ENCODE measurements at regions not wholly inside any gene's neighbourhood (a gene's known extent, or its start where the extent isn't known, plus 50 kb on each side); places are given as distances from the start of the nearest gene placed in this dataset.

DNA sequence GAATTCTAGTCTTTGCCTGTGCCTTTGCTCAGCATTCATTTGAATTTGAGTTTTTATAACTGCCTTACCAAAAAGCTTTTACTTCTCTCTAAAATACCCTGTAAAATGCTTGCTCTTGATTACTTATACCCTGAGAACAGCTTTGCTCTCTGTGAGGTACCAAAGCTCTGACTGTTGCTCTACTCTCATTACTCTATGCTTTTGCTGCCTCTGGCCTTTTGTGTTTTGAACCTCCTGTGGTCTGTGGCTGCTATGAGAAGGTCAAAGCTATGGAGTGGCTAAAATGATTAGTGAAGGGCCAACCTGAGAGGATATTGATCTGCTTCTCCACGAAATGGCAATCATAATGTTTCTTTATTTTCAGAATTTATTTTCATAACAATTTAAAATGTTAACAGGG lies 375.6 kb upstream of the IMPG1 start:
- DNase-seq = no peak
- H3K27ac ChIP-seq = no peak overlapping the region
- WGBS, 4 donors = 58 to 71% (median 60%) methylated on average over 1 of the region's 1 CpG
- no peaks in the 10 kb centered on the region for H3K4me1 ChIP-seq
- H3K27me3 ChIP-seq = no peaks in the 10 kb centered on the region
- no peak for ATAC-seq
- TF ChIP-seq POLR2A (IDR thresholded peaks at IDR 0.05) = no peak
- TF ChIP-seq CTCF (IDR thresholded peaks at IDR 0.05) = no peak
- H3K4me3 ChIP-seq = no peak overlapping the region
- H3K9me3 ChIP-seq = peaks cover 0 to 14% (median 0%) of the 10 kb centered on the region in 12 donors
- intact Hi-C loops (cut with DNase I) = no loop called here
- H3K36me3 ChIP-seq = no peaks in the 10 kb centered on the region

DNA sequence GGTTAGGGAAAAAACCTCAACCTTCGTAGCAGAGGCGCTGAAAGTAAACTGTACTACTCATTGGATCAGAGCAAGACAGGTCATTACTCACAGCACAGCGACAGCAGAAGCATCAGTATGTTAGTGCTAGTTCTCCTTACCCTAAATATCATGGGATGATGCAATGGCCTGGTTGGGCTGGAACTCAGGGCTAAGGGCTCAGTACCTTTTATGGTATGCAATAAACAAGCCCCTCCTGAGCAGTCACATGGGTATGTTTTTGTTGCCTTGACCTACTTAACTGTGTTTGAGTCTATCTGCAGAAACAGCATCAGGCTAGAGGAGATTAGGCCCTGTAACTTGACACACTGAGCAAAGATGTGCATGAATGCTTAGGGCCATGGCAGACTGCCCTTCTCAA lies 369.4 kb upstream of the IMPG1 start:
- intact Hi-C loops (cut with DNase I) = no loop called here
- Histone ChIP-seq H3K27ac (no peak overlapping the region), H3K4me3 (no peak overlapping the region), H3K9me3 (peaks cover 0 to 11% (median 0%) of the 10 kb centered on the region in 12 donors), H3K36me3 (no peaks in the 10 kb centered on the region), H3K27me3 (no peaks in the 10 kb centered on the region), H3K4me1 (no peaks in the 10 kb centered on the region)
- no peak for ATAC-seq
- 68 to 75% (median 74%) methylated on average over 3 of the region's 3 CpGs for WGBS, 4 donors
- TF ChIP-seq POLR2A (IDR thresholded peaks at IDR 0.05) = no peak
- no peak for TF ChIP-seq CTCF (IDR thresholded peaks at IDR 0.05)
- no peak for DNase-seq

DNA sequence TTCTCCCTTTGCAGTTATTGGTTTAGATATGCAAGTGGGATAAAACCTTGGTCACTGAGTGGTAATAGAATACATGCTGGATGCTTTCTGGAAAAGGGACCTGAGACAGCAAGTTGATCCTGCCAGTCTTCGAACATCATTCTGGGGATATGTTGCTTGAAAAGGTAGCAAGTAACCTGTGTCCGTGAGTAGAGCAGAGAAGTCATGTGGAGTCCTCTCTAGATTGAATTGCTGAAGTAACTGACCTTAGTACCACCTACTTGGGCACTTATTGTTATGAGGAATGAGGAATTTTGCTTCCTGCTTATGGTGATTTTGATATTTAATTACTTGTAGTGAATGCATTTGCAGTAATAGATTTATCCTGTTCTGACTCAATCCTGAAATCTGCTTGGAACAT lies 367.3 kb upstream of the IMPG1 start:
- no peak for TF ChIP-seq CTCF (IDR thresholded peaks at IDR 0.05)
- no peak for TF ChIP-seq POLR2A (IDR thresholded peaks at IDR 0.05)
- DNase-seq (no peak), ATAC-seq (no peak)
- WGBS, 4 donors = 84 to 97% (median 88%) methylated on average over 2 of the region's 2 CpGs
- Histone ChIP-seq H3K4me3 (no peak overlapping the region), H3K36me3 (no peaks in the 10 kb centered on the region), H3K4me1 (no peaks in the 10 kb centered on the region), H3K27ac (no peak overlapping the region), H3K9me3 (peaks cover 0 to 4% (median 0%) of the 10 kb centered on the region in 12 donors), H3K27me3 (no peaks in the 10 kb centered on the region)
- intact Hi-C loops (cut with DNase I) = no loop called here

GRCh38 chr6:76438768-76439167 lies 366.3 kb upstream of the IMPG1 start:
- Histone ChIP-seq H3K27me3 (no peaks in the 10 kb centered on the region), H3K4me3 (no peak overlapping the region), H3K4me1 (no peaks in the 10 kb centered on the region), H3K36me3 (no peaks in the 10 kb centered on the region), H3K9me3 (peaks cover 0 to 3% (median 0%) of the 10 kb centered on the region in 12 donors), H3K27ac (no peak overlapping the region)
- WGBS, 4 donors = 51 to 72% (median 58%) methylated on average over 1 of the region's 1 CpG
- no peak for DNase-seq
- no peak for ATAC-seq
- TF ChIP-seq POLR2A (IDR thresholded peaks at IDR 0.05) = no peak
- no peak for TF ChIP-seq CTCF (IDR thresholded peaks at IDR 0.05)
- intact Hi-C loops (cut with DNase I) = no loop called here
